IMR-90 (cell line): ENCODE measurements at regions not wholly inside any gene's neighbourhood (a gene's known extent, or its start where the extent isn't known, plus 50 kb on each side); places are given as distances from the start of the nearest gene placed in this dataset.

Experiments
- ATAC-seq: fragments of 200-7000 bp; cut with Tn5 transposase; 2 replicates; pipeline ENCODE4 v1.9.1; 2020; ENCODE audit warnings: low read depth, mild to moderate bottlenecking, moderate library complexity
- BruUV-seq: library from RNA; stranded (reverse); fragments of 400-500 nt; replicated peaks from 2 replicates; lab custom pipeline; 2021; lab: Mats Ljungman, UMichigan
- CTCF ChIA-PET: fragments of 300-600 bp; formaldehyde crosslinking; extraction: SDS; loops from one replicate; lab custom pipeline; 2021; ENCODE audit warnings: antibody characterized with exemption; lab: Yijun Ruan, JAX
- POLR2A ChIA-PET: fragments of 300-600 bp; sonication (Branson Sonifier 250); formaldehyde crosslinking; loops from one replicate; lab custom pipeline; 2022; ENCODE audit warnings: antibody characterized with exemption; ENCODE audit not compliant: unreplicated experiment; lab: Charles Lee
- DNase-seq: peaks from one replicate; pipeline ENCODE4 v3.0.0; 2013
- H2AFZ ChIP-seq: replicated peaks from 2 replicates; pipeline ENCODE3; 2013; ENCODE audit warnings: low read length, mild to moderate bottlenecking; ENCODE audit not compliant: poor library complexity
- H2AK5ac ChIP-seq: 2 replicates; pipeline ENCODE4 v1.6.1; 2013; ENCODE audit warnings: low read depth, low read length, inconsistent platforms
- H2AK9ac ChIP-seq: replicated peaks from 2 replicates; pipeline ENCODE3; 2013; ENCODE audit warnings: mild to moderate bottlenecking, low read depth, low read length, moderate library complexity; ENCODE audit not compliant: poor library complexity
- H2BK120ac ChIP-seq: 2 replicates; pipeline ENCODE4 v1.6.1; 2013; ENCODE audit warnings: low read depth, low read length, inconsistent platforms
- H2BK15ac ChIP-seq: 3 replicates; pipeline ENCODE4 v1.6.1; 2013; ENCODE audit warnings: low read depth, low read length, inconsistent platforms
- H2BK20ac ChIP-seq: 2 replicates; pipeline ENCODE4 v1.6.1; 2013; ENCODE audit warnings: low read depth, mild to moderate bottlenecking, inconsistent platforms, low read length, moderate library complexity
- H2BK5ac ChIP-seq: 2 replicates; pipeline ENCODE4 v1.6.1; 2013; ENCODE audit warnings: mild to moderate bottlenecking, low read depth, low read length, inconsistent platforms; ENCODE audit not compliant: poor library complexity, severe bottlenecking
- H3K14ac ChIP-seq: replicated peaks from 2 replicates; pipeline ENCODE4 v1.6.1; 2013; ENCODE audit warnings: low read depth, low read length, inconsistent platforms
- H3K18ac ChIP-seq: 2 replicates; pipeline ENCODE4 v1.6.1; 2013; ENCODE audit warnings: low read depth, low read length, control low read depth
- H3K23ac ChIP-seq: 2 replicates; pipeline ENCODE4 v1.6.1; 2013; ENCODE audit warnings: low read depth, low read length, inconsistent platforms
- H3K27ac ChIP-seq: 2 replicates; pipeline ENCODE4 v1.5.1; 2013; ENCODE audit warnings: mild to moderate bottlenecking, control low read depth, low read length; ENCODE audit not compliant: insufficient read depth
- H3K27me3 ChIP-seq: 2 replicates; pipeline ENCODE4 v1.6.1; 2013; ENCODE audit warnings: low read length; ENCODE audit not compliant: control insufficient read depth, insufficient read depth
- H3K36me3 ChIP-seq: 2 replicates; pipeline ENCODE4 v1.6.1; 2013; ENCODE audit warnings: low read length, mixed read lengths; ENCODE audit not compliant: control insufficient read depth, insufficient read depth
- H3K4ac ChIP-seq: 2 replicates; pipeline ENCODE4 v1.6.1; 2013; ENCODE audit warnings: low read depth, low read length, inconsistent platforms
- H3K4me1 ChIP-seq: 2 replicates; pipeline ENCODE4 v1.6.1; 2013; ENCODE audit warnings: low read length, mixed read lengths; ENCODE audit not compliant: control insufficient read depth, insufficient read depth
- H3K4me2 ChIP-seq: 2 replicates; pipeline ENCODE4 v1.6.1; 2013; ENCODE audit warnings: low read depth, mild to moderate bottlenecking, control low read depth, low read length, moderate library complexity
- H3K4me3 ChIP-seq: 2 replicates; pipeline ENCODE4 v1.5.1; 2013; ENCODE audit warnings: low read depth, mild to moderate bottlenecking, control low read depth, low read length, moderate library complexity; ENCODE audit not compliant: insufficient read depth
- H3K56ac ChIP-seq: 2 replicates; pipeline ENCODE4 v1.6.1; 2013; ENCODE audit warnings: low read length, inconsistent platforms; ENCODE audit not compliant: insufficient read depth; ENCODE audit errors: extremely low read depth
- H3K79me1 ChIP-seq, 2 experiments: 2 replicates each; pipeline ENCODE4 v1.6.1; 2013; ENCODE audit warnings: low read length in 2 of 2, inconsistent platforms in 1 of 2, low read depth in 1 of 2
- H3K9ac ChIP-seq: 2 replicates; pipeline ENCODE4 v1.6.1; 2013; ENCODE audit warnings: low read depth, low read length, control low read depth
- H3K9me1 ChIP-seq: 2 replicates; pipeline ENCODE4 v1.6.1; 2013; ENCODE audit warnings: low read length, inconsistent platforms; ENCODE audit not compliant: insufficient read depth
- H3K9me3 ChIP-seq: 2 replicates; pipeline ENCODE4 v1.6.1; 2013; ENCODE audit warnings: low read length; ENCODE audit not compliant: control insufficient read depth, insufficient read depth
- H4K20me1 ChIP-seq: 2 replicates; pipeline ENCODE4 v1.6.1; 2013; ENCODE audit warnings: low read length, inconsistent platforms; ENCODE audit not compliant: insufficient read depth
- H4K5ac ChIP-seq: 2 replicates; pipeline ENCODE4 v1.6.1; 2013; ENCODE audit warnings: mild to moderate bottlenecking, low read depth, low read length, control low read depth
- H4K8ac ChIP-seq, 2 experiments: 2 replicates each; pipeline ENCODE4 v1.6.1; 2013; ENCODE audit warnings: low read depth in 2 of 2, low read length in 2 of 2, control low read depth in 1 of 2, inconsistent platforms in 1 of 2
- H4K91ac ChIP-seq: 2 replicates; pipeline ENCODE4 v1.6.1; 2013; ENCODE audit warnings: low read depth, low read length, inconsistent platforms; ENCODE audit not compliant: insufficient read depth
- BHLHE40 ChIP-seq: fragments of 150-350 bp; IDR thresholded peaks from 2 replicates; pipeline ENCODE4 v1.6.1; 2016; ENCODE audit warnings: mild to moderate bottlenecking, low read depth, low read length
- CEBPB ChIP-seq: IDR thresholded peaks from 2 replicates; pipeline ENCODE4 v1.6.1; 2012; ENCODE audit warnings: low read depth, low read length, improper control_type of control experiment
- CHD1 ChIP-seq: IDR thresholded peaks from 2 replicates; pipeline ENCODE4 v1.6.1; 2012; ENCODE audit warnings: low read depth, low read length, improper control_type of control experiment
- ELK1 ChIP-seq: fragments of 150-350 bp; IDR thresholded peaks from 2 replicates; pipeline ENCODE4 v1.6.1; 2016; ENCODE audit warnings: low read depth, mild to moderate bottlenecking, low read length, moderate library complexity, borderline replicate concordance
- MAFK ChIP-seq: IDR thresholded peaks from 2 replicates; pipeline ENCODE4 v1.6.1; 2012; ENCODE audit warnings: low read depth, low read length, improper control_type of control experiment
- MXI1 ChIP-seq: IDR thresholded peaks from 2 replicates; pipeline ENCODE4 v1.6.1; 2012; ENCODE audit warnings: low read depth, mild to moderate bottlenecking, low read length, moderate library complexity, borderline replicate concordance
- RAD21 ChIP-seq: IDR thresholded peaks from 2 replicates; pipeline ENCODE4 v1.6.1; 2012; ENCODE audit warnings: low read length, improper control_type of control experiment
- SMC3 ChIP-seq: fragments of 150-350 bp; IDR thresholded peaks from 2 replicates; pipeline ENCODE4 v1.6.1; 2016; ENCODE audit warnings: low read depth, mild to moderate bottlenecking, antibody characterized with exemption, low read length, moderate library complexity
- dilution Hi-C: fragments of 300-500 bp; cut with HindIII; formaldehyde crosslinking; loops from one replicate; pipeline ENCODE4 v1.14.3; 2018; ENCODE audit warnings: low sequenced_read_pairs; ENCODE audit not compliant: unreplicated experiment
- in situ Hi-C: fragments of 300-500 bp; cut with MboI; formaldehyde crosslinking; loops from 3 replicates; pipeline ENCODE4 v1.14.3; 2019; ENCODE audit warnings: low sequenced_read_pairs, inconsistent platforms, mixed read lengths
- intact Hi-C: fragments of 100-400 bp; cut with micrococcal nuclease; formaldehyde crosslinking; loops from 2 replicates; pipeline ENCODE4 v1.10.0; 2022
- TF ChIP-seq, protein P1 (sequence below): fragments of 150-350 bp; IDR thresholded peaks from 2 replicates; pipeline ENCODE4 v1.6.1; 2017; ENCODE audit warnings: mild to moderate bottlenecking, antibody characterized with exemption, low read length, low read depth
- TF ChIP-seq, protein P2 (sequence below): conservative IDR thresholded peaks from 2 replicates; pipeline ENCODE4 v1.5.1; 2012; ENCODE audit warnings: mild to moderate bottlenecking, low read depth, low read length, improper control_type of control experiment

DNA sequence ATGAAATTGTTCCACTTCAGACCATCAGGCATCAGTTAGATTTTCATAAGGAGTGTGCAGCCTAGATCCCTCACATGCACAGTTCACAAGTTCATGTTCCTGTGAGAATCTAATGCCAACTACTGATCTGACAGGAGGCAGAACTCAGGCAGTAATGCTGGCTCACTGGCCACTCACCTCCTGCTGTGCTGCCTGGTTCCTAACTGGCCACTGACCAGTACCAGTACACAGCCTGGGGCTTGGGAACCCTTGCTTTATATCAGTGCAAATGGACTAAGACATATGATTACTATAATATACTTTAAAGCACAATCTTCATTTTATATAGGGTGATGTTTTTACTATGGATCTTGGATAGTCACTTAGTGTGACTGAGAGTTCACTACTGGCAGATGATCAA, 259.2 kb downstream of the SLCO4C1 start:
- Histone ChIP-seq H3K56ac (no peak overlapping the region), H2AK5ac (no peak overlapping the region), H2BK20ac (no peak overlapping the region), H2AK9ac (no peak overlapping the region), H3K4me2 (no peak overlapping the region), H3K9ac (no peak overlapping the region), H3K27me3 (no peaks in the 10 kb centered on the region), H2BK5ac (no peak overlapping the region), H4K91ac (no peak overlapping the region), H3K36me3 (no peaks in the 10 kb centered on the region), H3K4ac (no peak overlapping the region), H3K23ac (no peak overlapping the region), H4K20me1 (no peaks in the 10 kb centered on the region), H3K4me1 (no peaks in the 10 kb centered on the region), H3K27ac (no peak overlapping the region), H2BK15ac (no peak overlapping the region), H3K14ac (no peak overlapping the region), H3K9me3 (0 out of 2 replicates have a peak, but pooled peaks cover 2% of the 10 kb centered on the region), H3K9me1 (no peaks in the 10 kb centered on the region), H3K79me1 (no peaks in the 10 kb centered on the region), H3K18ac (no peak overlapping the region), H2AFZ (no peak overlapping the region), H3K4me3 (no peak overlapping the region), H2BK120ac (no peak overlapping the region), H4K8ac (no peak overlapping the region), H4K5ac (no peak overlapping the region)
- in situ Hi-C loops (no loop called here), intact Hi-C loops (no loop called here), dilution Hi-C loops (no loop called here)
- CTCF ChIA-PET: no interaction called here
- DNase-seq: no peak
- BruUV-seq: no TSS peak
- no peak for TF ChIP-seq MXI1
- TF ChIP-seq RAD21: no peak
- no peak for TF ChIP-seq SMC3
- TF ChIP-seq BHLHE40: no peak
- TF ChIP-seq, protein P1, sequence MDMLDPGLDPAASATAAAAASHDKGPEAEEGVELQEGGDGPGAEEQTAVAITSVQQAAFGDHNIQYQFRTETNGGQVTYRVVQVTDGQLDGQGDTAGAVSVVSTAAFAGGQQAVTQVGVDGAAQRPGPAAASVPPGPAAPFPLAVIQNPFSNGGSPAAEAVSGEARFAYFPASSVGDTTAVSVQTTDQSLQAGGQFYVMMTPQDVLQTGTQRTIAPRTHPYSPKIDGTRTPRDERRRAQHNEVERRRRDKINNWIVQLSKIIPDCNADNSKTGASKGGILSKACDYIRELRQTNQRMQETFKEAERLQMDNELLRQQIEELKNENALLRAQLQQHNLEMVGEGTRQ: no peak
- no peak for TF ChIP-seq CEBPB
- no peak for TF ChIP-seq MAFK
- no peak for TF ChIP-seq ELK1
- no peak for TF ChIP-seq CHD1
- TF ChIP-seq, protein P2, sequence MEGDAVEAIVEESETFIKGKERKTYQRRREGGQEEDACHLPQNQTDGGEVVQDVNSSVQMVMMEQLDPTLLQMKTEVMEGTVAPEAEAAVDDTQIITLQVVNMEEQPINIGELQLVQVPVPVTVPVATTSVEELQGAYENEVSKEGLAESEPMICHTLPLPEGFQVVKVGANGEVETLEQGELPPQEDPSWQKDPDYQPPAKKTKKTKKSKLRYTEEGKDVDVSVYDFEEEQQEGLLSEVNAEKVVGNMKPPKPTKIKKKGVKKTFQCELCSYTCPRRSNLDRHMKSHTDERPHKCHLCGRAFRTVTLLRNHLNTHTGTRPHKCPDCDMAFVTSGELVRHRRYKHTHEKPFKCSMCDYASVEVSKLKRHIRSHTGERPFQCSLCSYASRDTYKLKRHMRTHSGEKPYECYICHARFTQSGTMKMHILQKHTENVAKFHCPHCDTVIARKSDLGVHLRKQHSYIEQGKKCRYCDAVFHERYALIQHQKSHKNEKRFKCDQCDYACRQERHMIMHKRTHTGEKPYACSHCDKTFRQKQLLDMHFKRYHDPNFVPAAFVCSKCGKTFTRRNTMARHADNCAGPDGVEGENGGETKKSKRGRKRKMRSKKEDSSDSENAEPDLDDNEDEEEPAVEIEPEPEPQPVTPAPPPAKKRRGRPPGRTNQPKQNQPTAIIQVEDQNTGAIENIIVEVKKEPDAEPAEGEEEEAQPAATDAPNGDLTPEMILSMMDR: no peak
- ATAC-seq: no peak
- POLR2A ChIA-PET: no interaction called here
